Activated CD4-positive, alpha-beta T cell treated with anti-CD3 and anti-CD28 coated beads, Interleukin-2, Interleukin-4, amounts not matched to agents 100 ng/mL and 50 ng/mL, durations not matched to agents 16 hours and 8 hours (primary cell): ENCODE measurements at regions not wholly inside any gene's neighbourhood (a gene's known extent, or its start where the extent isn't known, plus 50 kb on each side); places are given as distances from the start of the nearest gene placed in this dataset.

Experiments
- DNase-seq: peaks from one replicate; pipeline ENCODE4 v3.0.0-alpha.2; 2020; ENCODE audit warnings: low spot score

- no peak for DNase-seq
Observed at GRCh38 chr5:143664623-143665022, 147.3 kb upstream of the HMHB1 start.

- no peak for DNase-seq
Observed at GRCh38 chr5:143663872-143664271, 148.1 kb upstream of the HMHB1 start.

GRCh38 chr5:143662020-143662419, 149.9 kb upstream of the HMHB1 start:
- DNase-seq = no peak

DNA sequence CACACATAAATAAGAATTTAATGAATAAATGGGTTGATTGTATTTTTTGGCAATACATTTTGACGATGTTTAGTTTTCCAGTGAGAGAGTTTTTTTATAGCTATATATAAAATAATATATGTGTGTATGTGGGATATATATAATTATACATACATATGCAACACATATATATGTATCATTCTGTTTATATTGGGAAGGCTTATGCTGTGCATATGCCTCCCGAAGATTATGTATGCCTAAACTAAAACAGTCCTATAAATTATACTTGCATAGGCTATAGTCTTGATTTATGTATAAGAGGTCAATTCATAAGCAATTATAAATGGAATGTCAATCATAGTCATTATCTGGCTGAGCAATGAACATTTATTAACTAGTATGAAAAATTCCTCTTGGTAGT, 151.3 kb upstream of the HMHB1 start:
- no peak for DNase-seq

GRCh38 chr5:143659599-143660238, 152.2 kb upstream of the HMHB1 start:
- no peak for DNase-seq

DNA sequence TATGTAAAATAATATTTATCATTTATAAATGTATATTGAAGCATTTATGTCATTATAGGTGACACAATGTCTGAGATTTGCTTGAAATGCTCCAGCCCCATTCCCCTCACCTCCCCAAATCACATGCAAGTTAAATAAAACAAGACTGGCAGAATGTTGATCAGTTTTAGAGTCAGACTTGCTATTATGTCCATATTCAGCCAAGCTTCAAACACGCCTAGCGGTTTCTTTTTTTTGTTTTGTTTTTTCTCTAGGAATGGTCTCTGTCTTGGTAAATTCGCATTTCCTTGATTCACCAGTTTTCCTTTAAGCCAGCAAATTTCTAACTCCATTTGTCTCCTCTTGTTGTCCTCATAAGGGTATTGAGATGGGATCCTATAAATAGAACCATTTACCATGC, 153.0 kb upstream of the HMHB1 start:
- DNase-seq = no peak

GRCh38 chr5:143657647-143658285, 154.2 kb upstream of the HMHB1 start:
- no peak for DNase-seq

- DNase-seq = no peak
Observed at GRCh38 chr5:143653766-143654282, 158.1 kb upstream of the HMHB1 start.

- peak; percentile 66 for DNase-seq
Observed at GRCh38 chr5:143653256-143653655, 158.7 kb upstream of the HMHB1 start.

DNA sequence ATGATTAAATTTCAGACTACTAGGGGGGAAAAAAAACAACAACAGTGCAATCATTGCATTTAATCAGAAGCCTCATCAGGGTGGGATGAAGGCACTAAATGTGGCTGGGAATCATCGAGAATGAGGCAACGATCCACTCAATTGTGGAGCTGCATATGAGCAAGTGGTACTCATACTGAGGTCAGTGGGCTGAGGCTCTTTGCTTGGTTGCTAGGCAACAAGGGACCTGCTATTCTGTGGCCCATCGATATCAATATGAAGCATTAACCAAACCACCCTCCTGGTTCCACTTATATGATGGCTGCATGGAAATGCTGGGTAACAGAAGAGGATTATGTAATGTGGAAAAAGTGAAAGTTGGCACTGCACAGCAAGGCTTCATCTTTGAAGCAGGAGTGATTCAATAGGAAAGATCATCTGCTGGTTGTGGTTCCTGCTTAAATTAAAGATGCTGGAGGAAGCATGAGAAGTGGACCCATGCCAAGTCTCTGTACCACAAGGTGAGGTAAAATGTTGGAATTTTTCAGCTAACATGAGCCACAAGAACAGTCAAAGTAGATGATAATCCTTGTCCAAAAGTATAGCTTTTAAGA, 159.8 kb upstream of the HMHB1 start:
- DNase-seq = peak; percentile 65

GRCh38 chr5:143649937-143650621, 161.9 kb upstream of the HMHB1 start:
- no peak for DNase-seq

DNA sequence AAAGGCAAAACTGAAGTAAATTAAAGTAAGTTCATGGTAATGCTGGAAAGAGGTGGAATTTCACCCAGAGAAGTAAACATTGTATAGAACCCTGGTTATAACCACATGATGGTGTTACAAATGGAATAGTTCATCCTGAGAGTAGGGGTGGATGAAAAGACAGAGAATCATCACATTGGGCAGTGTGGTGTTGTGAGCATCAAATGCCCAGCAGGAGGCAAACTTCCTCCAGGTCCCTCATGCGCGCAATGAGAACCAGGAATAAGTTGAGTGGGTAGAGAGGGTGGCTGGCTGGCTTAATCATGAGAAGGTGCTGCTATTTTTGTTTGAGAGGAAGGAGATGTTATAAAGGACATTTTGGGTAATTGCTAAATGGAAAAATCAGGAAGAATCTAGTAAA, 163.3 kb upstream of the HMHB1 start:
- peak; percentile 9 for DNase-seq

DNA sequence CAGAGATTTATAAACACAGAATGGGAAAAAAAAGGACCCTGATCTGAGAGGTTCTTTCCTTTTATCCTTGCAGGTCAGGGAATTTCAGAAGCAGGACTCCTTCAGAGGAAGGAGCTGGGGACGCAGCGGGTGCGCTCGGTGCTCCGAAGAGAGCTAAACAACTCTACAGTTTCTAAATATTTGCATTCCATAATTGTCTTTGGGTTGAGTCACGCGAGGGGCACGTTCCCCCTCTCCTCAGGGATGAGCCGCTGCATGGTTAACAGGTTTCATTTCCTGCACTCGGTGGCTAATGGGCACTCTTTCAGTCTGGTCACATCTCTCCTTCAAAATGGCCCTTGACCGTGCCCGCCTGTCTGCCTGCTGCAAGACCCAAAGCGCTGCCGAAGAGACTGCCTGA, 165.0 kb upstream of the HMHB1 start:
- no peak for DNase-seq

- no peak for DNase-seq
Observed at GRCh38 chr5:143645356-143645755, 166.6 kb upstream of the HMHB1 start.

- DNase-seq = no peak
Observed at GRCh38 chr5:143644727-143645126, 167.2 kb upstream of the HMHB1 start.

DNA sequence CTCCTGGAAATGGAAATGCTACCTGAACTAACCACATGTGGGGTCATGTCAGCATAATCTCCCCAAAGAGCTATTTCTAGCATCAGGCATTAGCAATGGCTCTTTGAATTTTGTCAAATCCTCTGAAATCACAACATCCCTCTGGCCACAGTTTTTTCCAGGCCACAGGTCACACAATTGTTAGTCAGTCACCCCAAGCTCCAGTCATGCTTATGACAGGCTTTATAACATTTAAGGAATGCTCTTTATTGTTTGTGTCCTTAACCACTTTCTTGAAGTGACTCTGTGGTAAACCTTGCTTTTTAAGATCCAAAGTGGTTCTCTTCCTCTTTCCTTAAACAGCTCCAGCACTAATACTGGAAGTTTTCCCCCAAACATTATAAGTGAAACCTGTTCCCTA, 169.2 kb upstream of the HMHB1 start:
- DNase-seq = no peak

DNA sequence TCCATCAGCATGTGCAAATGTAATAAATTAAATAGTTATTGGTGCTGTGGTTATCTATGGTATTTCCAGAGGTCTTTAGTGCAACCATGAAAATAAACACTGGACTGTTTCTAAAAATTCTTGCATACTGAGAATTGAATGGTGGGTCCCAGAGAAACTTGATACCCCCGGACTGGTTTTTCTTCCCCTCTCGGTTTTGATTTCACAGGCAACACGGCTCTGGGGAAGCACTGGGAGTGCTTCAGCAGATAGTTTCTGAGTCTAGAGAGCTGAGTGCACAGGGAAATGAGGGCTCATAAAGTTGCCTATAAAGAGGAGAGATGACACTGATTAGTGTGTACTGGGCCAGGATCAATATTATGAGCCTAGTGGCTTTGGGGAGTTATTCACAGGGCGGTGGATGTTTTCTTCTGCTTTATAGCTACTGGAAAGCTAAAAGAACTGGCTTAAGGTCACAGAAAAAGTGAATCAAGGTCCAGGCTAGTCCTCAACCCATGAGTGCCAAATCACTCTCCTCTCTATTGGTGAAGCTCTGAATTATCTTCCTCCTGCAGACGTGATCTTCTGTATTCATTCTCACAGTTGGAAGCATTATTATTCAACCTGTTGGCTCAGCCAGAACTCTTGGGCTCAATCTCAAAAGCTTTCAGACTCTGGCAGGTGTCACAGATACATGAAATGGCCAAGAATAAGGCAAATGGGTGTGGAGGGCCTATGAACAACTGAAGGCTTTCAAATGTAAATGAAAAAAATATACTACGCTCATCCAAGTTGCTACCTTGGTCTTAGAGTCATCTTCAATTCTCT, 170.2 kb upstream of the HMHB1 start:
- no peak for DNase-seq

- no peak for DNase-seq
Observed at GRCh38 chr5:143638654-143639053, 173.3 kb upstream of the HMHB1 start.

- DNase-seq = no peak
Observed at GRCh38 chr5:143636931-143637528, 174.9 kb upstream of the HMHB1 start.

DNA sequence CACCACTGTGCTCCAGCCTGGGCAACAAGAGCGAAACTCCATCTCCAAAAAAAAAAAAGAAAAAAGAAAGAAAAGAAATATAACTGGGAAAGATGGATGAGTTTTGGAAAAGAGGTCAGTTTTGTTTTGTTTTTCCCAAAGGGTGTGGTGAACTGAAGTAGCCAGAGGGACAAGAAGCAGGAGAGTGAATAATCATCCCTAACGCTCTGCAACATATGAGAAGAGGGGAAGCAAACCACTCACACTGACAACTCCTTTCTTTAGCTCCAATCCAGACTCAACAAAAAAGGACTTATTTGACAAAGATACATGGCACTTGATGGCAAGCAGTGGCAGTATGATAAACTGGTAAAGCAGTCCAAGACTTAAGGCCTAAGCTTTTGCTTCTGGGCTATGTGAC, 176.1 kb upstream of the HMHB1 start:
- DNase-seq = no peak

GRCh38 chr5:143635146-143635752, 176.7 kb upstream of the HMHB1 start:
- no peak for DNase-seq
